Adrenal gland (tissue), 9 donors: ENCODE measurements at regions not wholly inside any gene's neighbourhood (a gene's known extent, or its start where the extent isn't known, plus 50 kb on each side); places are given as distances from the start of the nearest gene placed in this dataset.
A peak's percentile ranks its signal among the peaks of the same experiment; 100 is the strongest.

Experiments
- DNase-seq, 7 donors: peaks; one replicate each; pipeline ENCODE4 v3.0.0-alpha.2; 2019 to 2020
- H3K27ac ChIP-seq, 5 donors: fragments of 200-600 bp; sonication (generic) in 4 of 5; 1 replicate in 3 of 5; 2 replicates in 2 of 5; pipeline versions ENCODE4 v1.5.1 to v1.8.0; 2016 to 2020; ENCODE audit warnings: mild to moderate bottlenecking in 1 of 5
- H3K27me3 ChIP-seq: fragments of 200-600 bp; 2 replicates; pipeline ENCODE4 v1.8.0; 2021
- H3K36me3 ChIP-seq, 2 donors: fragments of 200-600 bp; replicated peaks in 1 of 2; 1 replicate in 1 of 2; 2 replicates in 1 of 2; pipeline versions ENCODE4 v1.5.1 to v1.8.0; 2018 to 2022
- H3K4me1 ChIP-seq, 2 donors: fragments of 200-600 bp; replicated peaks in 1 of 2; 1 replicate in 1 of 2; 2 replicates in 1 of 2; pipeline versions ENCODE4 v1.5.1 to v1.8.0; 2018 to 2021
- H3K4me3 ChIP-seq, 4 donors: fragments of 200-600 bp; sonication (generic) in 3 of 4; one replicate each; pipeline ENCODE4 v1.5.1; 2016 to 2018
- H3K9me3 ChIP-seq, 3 donors: fragments of 200-600 bp; sonication (generic) in 1 of 3; replicated peaks in 1 of 3; 1 replicate in 2 of 3; 2 replicates in 1 of 3; pipeline versions ENCODE4 v1.5.1 to v1.8.0; 2016 to 2021
- POLR2A ChIP-seq, 2 donors: fragments of 450-650 bp; IDR thresholded peaks; one replicate each; pipeline ENCODE4 v1.6.1; 2017; ENCODE audit warnings: antibody characterized with exemption in 2 of 2, mild to moderate bottlenecking in 2 of 2, moderate library complexity in 1 of 2
- WGBS, 4 donors: extraction: QIAGEN DNeasy Blood & Tissue Kit in 2 of 4; methylation state at CpG; one replicate each; pipeline versions ENCODE4 v1.1.5 to v1.1.7; 2013 to 2017; 5-methylcytosine and 5-hydroxymethylcytosine counted together
- intact Hi-C, 2 donors: fragments of 100-400 bp; cut with DNase I; formaldehyde crosslinking; loops; one replicate each; pipeline versions ENCODE4 v1.14.1 to v1.15.0; 2022 to 2023
- TF ChIP-seq, protein P1 (sequence below), 6 experiments: fragments of 450-650 bp in 4 of 6; fragments of 200-600 bp in 2 of 6; sonication (generic) in 1 of 6; IDR thresholded peaks; 1 replicate in 5 of 6; 2 replicates in 1 of 6; pipeline versions ENCODE4 v1.5.1 to v1.8.0; 2016 to 2021; ENCODE audit warnings: antibody characterized with exemption in 6 of 6, mild to moderate bottlenecking in 2 of 6, moderate library complexity in 1 of 6
- donor health status: healthy with polysubstance abuse.
- donor health status: Bipolar disorder and iron deficiency.
- donor health status: DM: yes; HTN: yes; CAD: no.
- donor health status: DM: no; HTN: no; CAD: no.
- donor health status: DM: no; HTN: no; CAD: no.

DNA sequence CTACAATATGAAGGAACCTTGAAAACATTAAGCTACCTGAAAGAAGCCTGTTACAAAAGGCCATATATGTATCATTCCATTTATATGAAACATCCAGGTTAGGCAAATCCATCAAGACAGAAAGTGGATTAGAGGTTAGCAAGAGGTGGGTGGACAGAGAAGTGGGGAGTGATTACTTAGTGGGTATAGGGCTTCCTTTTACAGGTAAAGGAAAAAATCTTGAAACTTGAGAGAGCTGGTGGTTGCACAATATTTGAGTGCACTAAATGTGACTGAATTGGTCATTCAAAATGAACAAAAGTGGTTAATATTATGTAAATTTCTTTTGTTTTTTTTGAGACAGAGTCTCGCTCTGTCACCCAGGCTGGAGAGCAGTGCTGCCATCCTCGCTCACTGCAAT lies 119.4 kb upstream of the KIF5B start:
- intact Hi-C loops: no loop called here
- TF ChIP-seq, protein P1, sequence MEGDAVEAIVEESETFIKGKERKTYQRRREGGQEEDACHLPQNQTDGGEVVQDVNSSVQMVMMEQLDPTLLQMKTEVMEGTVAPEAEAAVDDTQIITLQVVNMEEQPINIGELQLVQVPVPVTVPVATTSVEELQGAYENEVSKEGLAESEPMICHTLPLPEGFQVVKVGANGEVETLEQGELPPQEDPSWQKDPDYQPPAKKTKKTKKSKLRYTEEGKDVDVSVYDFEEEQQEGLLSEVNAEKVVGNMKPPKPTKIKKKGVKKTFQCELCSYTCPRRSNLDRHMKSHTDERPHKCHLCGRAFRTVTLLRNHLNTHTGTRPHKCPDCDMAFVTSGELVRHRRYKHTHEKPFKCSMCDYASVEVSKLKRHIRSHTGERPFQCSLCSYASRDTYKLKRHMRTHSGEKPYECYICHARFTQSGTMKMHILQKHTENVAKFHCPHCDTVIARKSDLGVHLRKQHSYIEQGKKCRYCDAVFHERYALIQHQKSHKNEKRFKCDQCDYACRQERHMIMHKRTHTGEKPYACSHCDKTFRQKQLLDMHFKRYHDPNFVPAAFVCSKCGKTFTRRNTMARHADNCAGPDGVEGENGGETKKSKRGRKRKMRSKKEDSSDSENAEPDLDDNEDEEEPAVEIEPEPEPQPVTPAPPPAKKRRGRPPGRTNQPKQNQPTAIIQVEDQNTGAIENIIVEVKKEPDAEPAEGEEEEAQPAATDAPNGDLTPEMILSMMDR (IDR thresholded peaks at IDR 0.05): no peak
- TF ChIP-seq POLR2A (IDR thresholded peaks at IDR 0.05): no peak
- WGBS, 4 donors: 91 to 97% (median 97%) methylated on average over 2 of the region's 2 CpGs

GRCh38 chr10:32174349-32174893 lies 118.2 kb upstream of the KIF5B start:
- no peak for DNase-seq
- no peak overlapping the region for H3K4me3 ChIP-seq
- no peaks in the 10 kb centered on the region for H3K36me3 ChIP-seq
- H3K27me3 ChIP-seq: no peaks in the 10 kb centered on the region
- H3K27ac ChIP-seq: no peak overlapping the region
- intact Hi-C loops: no loop called here
- H3K4me1 ChIP-seq: no peaks in the 10 kb centered on the region
- 60 to 96% (median 77%) methylated on average over 3 of the region's 3 CpGs for WGBS, 4 donors
- TF ChIP-seq POLR2A (IDR thresholded peaks at IDR 0.05): no peak
- TF ChIP-seq, protein P1 (IDR thresholded peaks at IDR 0.05): no peak
- no peaks in the 10 kb centered on the region for H3K9me3 ChIP-seq

More for the DNA sequence above, 119.4 kb upstream of the KIF5B start:
- Histone ChIP-seq H3K27ac (no peak overlapping the region), H3K27me3 (no peaks in the 10 kb centered on the region), H3K4me3 (no peak overlapping the region), H3K4me1 (peaks cover 0 to 3% of the 10 kb centered on the region in 2 donors), H3K9me3 (no peaks in the 10 kb centered on the region), H3K36me3 (no peaks in the 10 kb centered on the region)
- no peak for DNase-seq

- intact Hi-C loops: no loop called here
- H3K36me3 ChIP-seq: no peaks in the 10 kb centered on the region
- no peaks in the 10 kb centered on the region for H3K4me1 ChIP-seq
- no peak overlapping the region for H3K4me3 ChIP-seq
- no peak overlapping the region for H3K27ac ChIP-seq
- H3K27me3 ChIP-seq: no peaks in the 10 kb centered on the region
- DNase-seq: no peak
- TF ChIP-seq, protein P1 (IDR thresholded peaks at IDR 0.05): no peak
- TF ChIP-seq POLR2A (IDR thresholded peaks at IDR 0.05): no peak
- H3K9me3 ChIP-seq: no peaks in the 10 kb centered on the region
- 78 to 87% (median 82%) methylated on average over 2 to 3 of the region's 3 CpGs for WGBS, 4 donors
Observed at GRCh38 chr10:32171204-32171603, 115.0 kb upstream of the KIF5B start.

DNA sequence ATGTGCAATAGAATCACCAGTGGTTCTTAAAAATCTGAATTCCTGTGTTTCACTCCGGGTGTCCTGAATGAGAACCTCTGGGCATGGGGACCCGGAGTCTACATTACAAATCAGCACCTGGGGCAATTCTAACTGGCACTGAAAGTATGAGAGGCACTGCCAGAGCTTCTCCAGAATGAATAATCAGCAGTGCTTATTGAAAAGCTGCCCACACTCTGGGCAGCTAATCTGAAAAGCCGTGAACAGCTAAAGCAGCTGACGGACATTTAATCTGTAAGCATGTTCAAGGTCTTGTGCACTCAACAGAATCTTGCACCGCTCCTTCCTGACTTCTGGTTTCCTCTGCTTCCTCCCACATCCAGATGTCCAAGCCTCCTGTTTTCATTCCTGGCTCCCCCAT lies 113.3 kb upstream of the KIF5B start:
- TF ChIP-seq POLR2A (IDR thresholded peaks at IDR 0.05): no peak
- TF ChIP-seq, protein P1 (IDR thresholded peaks at IDR 0.05): no peak
- no peaks in the 10 kb centered on the region for H3K27me3 ChIP-seq
- no peaks in the 10 kb centered on the region for H3K9me3 ChIP-seq
- no peak overlapping the region for H3K4me3 ChIP-seq
- intact Hi-C loops: no loop called here
- H3K36me3 ChIP-seq: no peaks in the 10 kb centered on the region
- no peaks in the 10 kb centered on the region for H3K4me1 ChIP-seq
- no peak overlapping the region for H3K27ac ChIP-seq
- DNase-seq: peak in 1 of 7 donors; percentile 21
- WGBS, 4 donors: 31 to 42% (median 35%) methylated on average over 5 of the region's 5 CpGs
